A673 (cell line): ENCODE measurements at regions not wholly inside any gene's neighbourhood (a gene's known extent, or its start where the extent isn't known, plus 50 kb on each side); places are given as distances from the start of the nearest gene placed in this dataset.

Experiments used
- EZH2 ChIP-seq: fragments of 200-600 bp; sonication (generic); IDR thresholded peaks from 2 replicates; pipeline ENCODE4 v1.6.1; 2017; ENCODE audit warnings: borderline replicate concordance, low read depth, mild to moderate bottlenecking, mixed read lengths, antibody characterized with exemption, low read length; ENCODE audit not compliant: poor library complexity, severe bottlenecking
- TF ChIP-seq, protein P1 (sequence below): fragments of 300-800, 200-600 bp; sonication (generic); conservative IDR thresholded peaks from 2 replicates; pipeline ENCODE4 v1.5.1; 2017; ENCODE audit warnings: low read depth, mild to moderate bottlenecking, antibody characterized with exemption, low read length, moderate library complexity, mixed read lengths

DNA sequence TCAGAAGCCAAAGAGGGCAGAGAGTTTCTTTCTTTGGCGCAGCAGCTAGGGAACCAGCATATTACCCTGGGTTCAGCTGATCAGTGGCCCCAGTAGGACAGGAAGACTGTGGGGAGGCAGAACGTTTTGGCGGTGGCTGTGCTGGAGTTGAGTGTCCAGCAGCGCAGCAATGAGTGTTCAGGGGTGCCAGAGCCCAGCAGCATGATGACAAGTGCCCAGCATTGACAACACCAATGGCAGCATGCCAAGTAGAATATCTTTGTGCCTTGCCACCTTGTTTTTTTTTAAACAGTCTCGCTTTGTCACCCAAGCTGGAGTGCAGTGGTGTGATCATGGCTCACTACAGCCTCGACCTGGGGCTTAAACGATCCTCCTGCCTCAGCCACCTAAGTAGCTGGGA, 106.7 kb upstream of the CDC42BPA start:
- TF ChIP-seq, protein P1, sequence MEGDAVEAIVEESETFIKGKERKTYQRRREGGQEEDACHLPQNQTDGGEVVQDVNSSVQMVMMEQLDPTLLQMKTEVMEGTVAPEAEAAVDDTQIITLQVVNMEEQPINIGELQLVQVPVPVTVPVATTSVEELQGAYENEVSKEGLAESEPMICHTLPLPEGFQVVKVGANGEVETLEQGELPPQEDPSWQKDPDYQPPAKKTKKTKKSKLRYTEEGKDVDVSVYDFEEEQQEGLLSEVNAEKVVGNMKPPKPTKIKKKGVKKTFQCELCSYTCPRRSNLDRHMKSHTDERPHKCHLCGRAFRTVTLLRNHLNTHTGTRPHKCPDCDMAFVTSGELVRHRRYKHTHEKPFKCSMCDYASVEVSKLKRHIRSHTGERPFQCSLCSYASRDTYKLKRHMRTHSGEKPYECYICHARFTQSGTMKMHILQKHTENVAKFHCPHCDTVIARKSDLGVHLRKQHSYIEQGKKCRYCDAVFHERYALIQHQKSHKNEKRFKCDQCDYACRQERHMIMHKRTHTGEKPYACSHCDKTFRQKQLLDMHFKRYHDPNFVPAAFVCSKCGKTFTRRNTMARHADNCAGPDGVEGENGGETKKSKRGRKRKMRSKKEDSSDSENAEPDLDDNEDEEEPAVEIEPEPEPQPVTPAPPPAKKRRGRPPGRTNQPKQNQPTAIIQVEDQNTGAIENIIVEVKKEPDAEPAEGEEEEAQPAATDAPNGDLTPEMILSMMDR = no peak
- no peak for TF ChIP-seq EZH2
